ENCODE measurements at regions not wholly inside any gene's neighbourhood (a gene's known extent, or its start where the extent isn't known, plus 50 kb on each side); places are given as distances from the start of the nearest gene placed in this dataset.
"Not testable (repeated sequence)": the region's sequence is repeated elsewhere in the genome, so short reads cannot be mapped to it uniquely, and the experiment has no call there.

DNA sequence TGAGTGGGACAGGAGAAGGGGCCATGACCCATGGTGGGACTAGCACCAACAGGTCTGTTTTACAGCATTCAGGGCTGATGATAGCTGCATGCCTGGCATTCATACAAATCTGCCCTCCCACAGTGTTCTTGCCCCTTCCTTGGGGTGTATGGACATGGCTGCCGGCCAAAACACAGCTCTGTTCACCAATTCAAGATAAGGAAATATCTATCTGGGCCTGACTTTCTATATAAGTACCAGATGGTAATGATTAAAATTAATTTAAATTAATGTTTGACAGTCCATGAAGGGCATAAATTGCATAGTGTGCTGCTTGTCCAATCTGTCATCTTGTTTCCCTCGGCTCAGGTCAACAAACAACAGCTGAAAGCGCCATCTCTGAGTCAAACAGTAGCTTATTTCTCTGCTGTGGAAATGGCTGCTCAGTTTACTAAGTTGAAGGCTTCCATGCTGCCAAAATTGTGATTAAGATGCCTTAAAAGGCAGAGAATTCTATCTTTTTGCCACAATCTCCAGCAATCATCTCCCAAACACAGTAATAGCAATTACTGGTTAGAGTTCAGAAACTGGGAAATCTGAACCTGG lies 67.0 kb upstream of the TSPAN7 start:
- no peak for TF ChIP-seq CTCF (IDR thresholded peaks at IDR 0.05)
- DNase-seq (no peak), ATAC-seq (no peak)
- Histone ChIP-seq H3K4me3 (no peak overlapping the region), H3K27me3 (no peaks in the 10 kb centered on the region), H3K36me3 (no peaks in the 10 kb centered on the region), H3K4me1 (no peaks in the 10 kb centered on the region), H3K9me3 (no peaks in the 10 kb centered on the region), H3K27ac (no peak overlapping the region)
- intact Hi-C loops (cut with DNase I): no loop called here

- H3K4me3 ChIP-seq; H3K36me3 ChIP-seq; DNase-seq; intact Hi-C loops (cut with DNase I); H3K9me3 ChIP-seq; H3K27ac ChIP-seq; H3K4me1 ChIP-seq; ATAC-seq; H3K27me3 ChIP-seq: not testable (repeated sequence)
Measured at GRCh38 chrX:38499658-38500057, 61.7 kb upstream of the TSPAN7 start.

DNA sequence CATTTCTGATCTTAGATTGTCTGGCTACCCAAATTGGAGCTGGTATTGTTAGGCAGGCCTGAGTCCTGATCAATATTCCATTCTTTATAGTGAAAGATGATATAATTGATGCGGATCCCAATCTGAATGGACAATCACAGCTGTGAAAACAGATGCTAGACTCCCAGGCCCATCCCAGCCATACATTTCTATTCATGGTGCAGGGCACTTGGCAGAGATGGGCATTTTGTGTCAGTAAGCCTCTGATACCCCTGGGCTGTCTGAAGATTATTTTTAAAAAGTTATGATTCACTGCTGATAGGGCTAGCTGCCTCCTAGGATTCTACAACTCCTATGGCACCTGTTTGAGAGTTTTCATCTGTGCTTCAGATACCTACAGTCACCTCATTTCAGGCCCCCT lies 61.2 kb upstream of the TSPAN7 start:
- DNase-seq (no peak), ATAC-seq (no peak)
- H3K36me3 ChIP-seq: no peaks in the 10 kb centered on the region
- no peak overlapping the region for H3K27ac ChIP-seq
- H3K9me3 ChIP-seq: no peaks in the 10 kb centered on the region
- intact Hi-C loops (cut with DNase I): no loop called here
- no peaks in the 10 kb centered on the region for H3K4me1 ChIP-seq
- no peak for TF ChIP-seq CTCF (IDR thresholded peaks at IDR 0.05)
- H3K4me3 ChIP-seq: no peak overlapping the region
- H3K27me3 ChIP-seq: no peaks in the 10 kb centered on the region

DNA sequence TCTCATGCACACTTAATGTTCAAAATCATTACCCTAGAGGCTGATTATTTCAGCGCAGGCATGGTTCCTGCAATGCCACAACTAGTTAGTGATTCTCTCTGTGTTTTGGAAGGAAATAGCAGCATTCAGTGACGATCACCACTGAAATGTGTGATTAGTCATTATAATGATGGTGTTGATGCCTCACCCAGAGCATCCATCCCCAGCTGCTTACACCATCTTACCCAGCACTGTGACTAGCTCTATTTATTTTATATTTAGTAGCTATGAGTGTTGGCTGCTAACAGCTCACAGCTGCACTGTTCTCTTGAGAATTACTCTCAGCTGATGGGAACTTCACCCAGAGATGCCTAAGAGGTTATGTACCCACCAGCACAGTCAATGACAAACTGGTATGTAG lies 60.5 kb upstream of the TSPAN7 start:
- no peak for TF ChIP-seq CTCF (IDR thresholded peaks at IDR 0.05)
- Histone ChIP-seq H3K27me3 (no peaks in the 10 kb centered on the region), H3K27ac (no peak overlapping the region), H3K4me3 (no peak overlapping the region), H3K36me3 (no peaks in the 10 kb centered on the region), H3K9me3 (no peaks in the 10 kb centered on the region), H3K4me1 (no peaks in the 10 kb centered on the region)
- intact Hi-C loops (cut with DNase I): no loop called here
- ATAC-seq (no peak), DNase-seq (no peak)

- H3K27me3 ChIP-seq: no peaks in the 10 kb centered on the region
- intact Hi-C loops (cut with DNase I): no loop called here
Measured at GRCh38 chrX:38505583-38505982, 55.8 kb upstream of the TSPAN7 start.

More at GRCh38 chrX:38505583-38505982, 55.8 kb upstream of the TSPAN7 start:
- TF ChIP-seq CTCF (IDR thresholded peaks at IDR 0.05): no peak
- Histone ChIP-seq H3K4me1 (no peaks in the 10 kb centered on the region), H3K36me3 (no peaks in the 10 kb centered on the region), H3K9me3 (no peaks in the 10 kb centered on the region), H3K27ac (no peak overlapping the region), H3K4me3 (no peak overlapping the region)
- no peak for ATAC-seq
- no peak for DNase-seq
